Neural crest cell (in vitro differentiated cells): ENCODE measurements at regions not wholly inside any gene's neighbourhood (a gene's known extent, or its start where the extent isn't known, plus 50 kb on each side); places are given as distances from the start of the nearest gene placed in this dataset.

Experiments
- DNase-seq: peaks from one replicate; pipeline ENCODE4 v3.0.0; 2021; ENCODE audit warnings: low read depth, mixed read lengths, low spot score
- H3K27ac Mint-ChIP-seq: one replicate; pipeline ENCODE4 v1.8.0; 2021; ENCODE audit warnings: mild to moderate bottlenecking, mixed read lengths; ENCODE audit not compliant: unreplicated experiment
- H3K27me3 Mint-ChIP-seq: 2 replicates; pipeline ENCODE4 v1.8.0; 2021; ENCODE audit warnings: low read depth, mild to moderate bottlenecking, mixed read lengths
- H3K36me3 Mint-ChIP-seq: 2 replicates; pipeline ENCODE4 v1.8.0; 2021; ENCODE audit warnings: low read depth, mild to moderate bottlenecking, mixed read lengths
- H3K4me1 Mint-ChIP-seq: 2 replicates; pipeline ENCODE4 v1.8.0; 2021; ENCODE audit warnings: mixed read lengths
- H3K4me3 Mint-ChIP-seq: one replicate; pipeline ENCODE4 v1.8.0; 2021; ENCODE audit warnings: mild to moderate bottlenecking, mixed read lengths
- H3K9me3 Mint-ChIP-seq: 2 replicates; pipeline ENCODE4 v1.8.0; 2021; ENCODE audit warnings: mixed read lengths
- CTCF ChIP-seq: fragments of 200-600 bp; sonication (generic); conservative IDR thresholded peaks from 2 replicates; pipeline ENCODE4 v1.5.0; 2021; ENCODE audit warnings: antibody characterized with exemption, mild to moderate bottlenecking

- Mint-ChIP-seq H3K36me3 (no peaks in the 10 kb centered on the region), H3K4me3 (no peak overlapping the region), H3K4me1 (peaks cover 19% of the 10 kb centered on the region), H3K27ac (no peak overlapping the region), H3K9me3 (no peaks in the 10 kb centered on the region), H3K27me3 (peaks cover 15% of the 10 kb centered on the region)
- TF ChIP-seq CTCF = no peak
- DNase-seq = no peak
Observed at GRCh38 chr2:7881466-7881865, 800.4 kb upstream of the ID2 start.

- Mint-ChIP-seq H3K27me3 (peaks cover 8% of the 10 kb centered on the region), H3K27ac (no peak overlapping the region), H3K9me3 (no peaks in the 10 kb centered on the region), H3K4me1 (peaks cover 19% of the 10 kb centered on the region), H3K36me3 (no peaks in the 10 kb centered on the region), H3K4me3 (no peak overlapping the region)
- DNase-seq = no peak
- TF ChIP-seq CTCF = no peak
Observed at GRCh38 chr2:7882296-7882695, 799.6 kb upstream of the ID2 start.

GRCh38 chr2:7884338-7884737 is 797.5 kb upstream of the ID2 start:
- no peak overlapping the region for H3K4me3 Mint-ChIP-seq
- TF ChIP-seq CTCF = no peak
- no peaks in the 10 kb centered on the region for H3K36me3 Mint-ChIP-seq
- H3K4me1 Mint-ChIP-seq = peaks cover 13% of the 10 kb centered on the region
- H3K27ac Mint-ChIP-seq = no peak overlapping the region
- no peaks in the 10 kb centered on the region for H3K27me3 Mint-ChIP-seq
- no peaks in the 10 kb centered on the region for H3K9me3 Mint-ChIP-seq
- DNase-seq = no peak

GRCh38 chr2:7886666-7887065 is 795.2 kb upstream of the ID2 start:
- Mint-ChIP-seq H3K36me3 (peaks cover 2% of the 10 kb centered on the region), H3K9me3 (peaks cover 2% of the 10 kb centered on the region), H3K27ac (no peak overlapping the region), H3K4me3 (no peak overlapping the region), H3K27me3 (no peaks in the 10 kb centered on the region), H3K4me1 (peaks cover 4% of the 10 kb centered on the region)
- TF ChIP-seq CTCF = no peak
- DNase-seq = no peak

GRCh38 chr2:7887441-7887840 is 794.4 kb upstream of the ID2 start:
- no peak for DNase-seq
- no peaks in the 10 kb centered on the region for H3K27me3 Mint-ChIP-seq
- H3K36me3 Mint-ChIP-seq = peaks cover 6% of the 10 kb centered on the region
- H3K4me1 Mint-ChIP-seq = peaks cover 4% of the 10 kb centered on the region
- peaks cover 6% of the 10 kb centered on the region for H3K9me3 Mint-ChIP-seq
- H3K4me3 Mint-ChIP-seq = no peak overlapping the region
- no peak overlapping the region for H3K27ac Mint-ChIP-seq
- TF ChIP-seq CTCF = no peak

- no peak for TF ChIP-seq CTCF
- H3K27me3 Mint-ChIP-seq = no peaks in the 10 kb centered on the region
- peaks cover 6% of the 10 kb centered on the region for H3K36me3 Mint-ChIP-seq
- no peak overlapping the region for H3K4me3 Mint-ChIP-seq
- H3K4me1 Mint-ChIP-seq = peaks cover 4% of the 10 kb centered on the region
- no peak overlapping the region for H3K27ac Mint-ChIP-seq
- no peak for DNase-seq
- H3K9me3 Mint-ChIP-seq = peaks cover 7% of the 10 kb centered on the region
Observed at GRCh38 chr2:7888876-7889275, 793.0 kb upstream of the ID2 start.
